Osteoblast (primary cell): ENCODE measurements at regions not wholly inside any gene's neighbourhood (a gene's known extent, or its start where the extent isn't known, plus 50 kb on each side); places are given as distances from the start of the nearest gene placed in this dataset.

Experiments used
- DNase-seq: peaks from one replicate; pipeline ENCODE4 v3.0.0; 2011; ENCODE audit warnings: low spot score, mixed read lengths; ENCODE audit not compliant: insufficient read length; ENCODE audit errors: missing footprints
- H2AFZ ChIP-seq: 2 replicates; pipeline ENCODE4 v1.6.0; 2011; ENCODE audit warnings: mild to moderate bottlenecking, low read length
- H3K27ac ChIP-seq: 2 replicates; pipeline ENCODE4 v1.5.1; 2011; ENCODE audit warnings: mild to moderate bottlenecking, low read depth, low read length, moderate library complexity
- H3K27me3 ChIP-seq: 2 replicates; pipeline ENCODE4 v1.6.0; 2012; ENCODE audit warnings: mild to moderate bottlenecking, control low read depth, inconsistent platforms, low read length, moderate library complexity; ENCODE audit not compliant: insufficient read depth
- H3K36me3 ChIP-seq: 2 replicates; pipeline ENCODE4 v1.5.1; 2011; ENCODE audit warnings: mild to moderate bottlenecking, low read length, control low read depth, moderate library complexity; ENCODE audit not compliant: insufficient read depth
- H3K4me1 ChIP-seq: 2 replicates; pipeline ENCODE4 v1.5.1; 2011; ENCODE audit warnings: mild to moderate bottlenecking, low read length, control low read depth, moderate library complexity; ENCODE audit not compliant: insufficient read depth
- H3K4me2 ChIP-seq: 2 replicates; pipeline ENCODE4 v1.6.0; 2011; ENCODE audit warnings: mild to moderate bottlenecking, low read length; ENCODE audit not compliant: insufficient read depth
- H3K4me3 ChIP-seq: fragments of 200-600 bp; sonication (generic); 3 replicates; pipeline ENCODE4 v1.5.1; 2012; ENCODE audit warnings: mild to moderate bottlenecking, low read length, inconsistent platforms; ENCODE audit not compliant: insufficient read depth
- H3K79me2 ChIP-seq: 2 replicates; pipeline ENCODE4 v1.6.0; 2012; ENCODE audit warnings: mild to moderate bottlenecking, low read length, control low read depth, inconsistent platforms; ENCODE audit not compliant: insufficient read depth
- H3K9me3 ChIP-seq: 2 replicates; pipeline ENCODE4 v1.5.1; 2011; ENCODE audit warnings: low read depth, low read length, control low read depth
- H4K20me1 ChIP-seq: 2 replicates; pipeline ENCODE4 v1.6.0; 2012; ENCODE audit warnings: mild to moderate bottlenecking, low read length, control low read depth; ENCODE audit not compliant: insufficient read depth
- CTCF ChIP-seq: IDR thresholded peaks from 2 replicates; pipeline ENCODE4 v1.5.1; 2011; ENCODE audit warnings: mild to moderate bottlenecking, low read depth, low read length, moderate library complexity; ENCODE audit errors: extremely low read depth

DNA sequence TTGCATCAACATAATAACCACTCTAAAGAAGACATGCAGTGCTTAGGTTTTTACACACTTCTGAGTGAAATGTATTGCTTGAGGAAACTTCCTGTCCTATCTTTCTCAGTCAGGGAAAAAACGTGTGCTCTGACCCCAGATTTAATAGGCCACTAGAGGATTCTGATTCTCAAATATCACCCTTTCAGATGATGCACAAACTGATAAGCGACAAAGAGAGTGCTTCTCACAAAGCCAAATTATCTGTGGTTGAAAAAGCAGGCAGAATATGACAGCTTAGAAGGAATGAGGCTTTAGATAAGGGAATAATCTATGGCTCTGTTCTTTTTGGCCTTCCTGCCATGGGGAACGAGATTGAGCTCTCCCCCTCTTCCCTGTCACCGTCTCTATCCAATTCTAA, 583.4 kb upstream of the SGO1 start:
- Histone ChIP-seq H4K20me1 (no peaks in the 10 kb centered on the region), H3K27ac (no peak overlapping the region), H3K4me1 (no peaks in the 10 kb centered on the region), H3K4me3 (no peak overlapping the region), H3K9me3 (no peaks in the 10 kb centered on the region), H3K27me3 (no peaks in the 10 kb centered on the region), H3K79me2 (no peaks in the 10 kb centered on the region), H2AFZ (no peak overlapping the region), H3K4me2 (no peak overlapping the region), H3K36me3 (no peaks in the 10 kb centered on the region)
- DNase-seq = no peak
- TF ChIP-seq CTCF = no peak

DNA sequence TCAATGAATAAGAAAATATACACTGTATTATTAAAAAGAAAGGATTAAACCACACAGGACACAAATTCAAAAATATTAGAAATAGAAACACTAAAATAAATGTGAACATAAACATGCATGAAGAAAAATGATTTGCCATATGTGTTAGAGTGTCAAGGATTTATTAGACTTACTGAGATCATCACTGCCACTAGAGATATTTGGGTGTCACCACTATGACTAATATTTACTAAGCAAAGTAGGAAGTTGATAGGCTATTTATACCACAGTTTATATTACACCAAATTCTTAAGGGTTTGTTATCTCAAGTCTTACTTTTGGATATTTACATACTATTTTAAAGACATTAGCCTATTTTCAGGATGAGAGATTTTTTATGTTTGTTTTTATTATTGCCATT, 575.0 kb upstream of the SGO1 start:
- H3K27me3 ChIP-seq = no peaks in the 10 kb centered on the region
- H3K9me3 ChIP-seq = no peaks in the 10 kb centered on the region
- no peaks in the 10 kb centered on the region for H4K20me1 ChIP-seq
- H3K4me1 ChIP-seq = no peaks in the 10 kb centered on the region
- H2AFZ ChIP-seq = no peak overlapping the region
- no peak overlapping the region for H3K27ac ChIP-seq
- no peaks in the 10 kb centered on the region for H3K79me2 ChIP-seq
- DNase-seq = no peak
- H3K36me3 ChIP-seq = no peaks in the 10 kb centered on the region
- no peak overlapping the region for H3K4me2 ChIP-seq
- TF ChIP-seq CTCF = no peak
- no peak overlapping the region for H3K4me3 ChIP-seq

DNA sequence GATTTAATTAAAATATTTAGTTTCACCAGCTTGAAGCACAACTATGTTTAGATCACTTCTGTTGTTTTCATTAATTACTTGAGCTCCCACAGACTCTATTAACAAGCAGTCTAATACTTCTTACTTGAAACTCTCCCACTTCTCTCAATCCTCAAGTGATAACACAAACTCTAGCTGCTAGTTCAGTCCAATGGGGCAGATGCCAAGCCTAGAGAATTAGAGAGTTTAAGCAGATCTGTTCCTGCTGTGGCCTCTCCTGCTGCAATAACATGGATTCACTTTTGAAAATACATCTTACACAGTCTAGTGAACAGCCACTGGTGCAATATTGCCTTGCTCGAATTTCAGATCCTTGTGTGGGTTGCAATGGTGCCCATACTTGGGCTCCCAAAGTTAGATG, 566.4 kb upstream of the SGO1 start:
- H4K20me1 ChIP-seq = no peaks in the 10 kb centered on the region
- no peak overlapping the region for H3K4me3 ChIP-seq
- H3K27ac ChIP-seq = no peak overlapping the region
- no peak overlapping the region for H2AFZ ChIP-seq
- no peaks in the 10 kb centered on the region for H3K36me3 ChIP-seq
- H3K4me1 ChIP-seq = no peaks in the 10 kb centered on the region
- no peaks in the 10 kb centered on the region for H3K27me3 ChIP-seq
- DNase-seq = no peak
- H3K4me2 ChIP-seq = no peak overlapping the region
- no peaks in the 10 kb centered on the region for H3K9me3 ChIP-seq
- no peak for TF ChIP-seq CTCF
- no peaks in the 10 kb centered on the region for H3K79me2 ChIP-seq

GRCh38 chr3:20751296-20751695, 565.3 kb upstream of the SGO1 start:
- H3K27me3 ChIP-seq = no peaks in the 10 kb centered on the region
- peaks cover 3% of the 10 kb centered on the region for H3K9me3 ChIP-seq
- no peaks in the 10 kb centered on the region for H3K4me1 ChIP-seq
- no peaks in the 10 kb centered on the region for H3K36me3 ChIP-seq
- H2AFZ ChIP-seq = no peak overlapping the region
- no peak for DNase-seq
- H3K4me3 ChIP-seq = no peak overlapping the region
- H3K27ac ChIP-seq = no peak overlapping the region
- H4K20me1 ChIP-seq = no peaks in the 10 kb centered on the region
- no peak overlapping the region for H3K4me2 ChIP-seq
- no peaks in the 10 kb centered on the region for H3K79me2 ChIP-seq
- TF ChIP-seq CTCF = no peak
